ENCODE measurements at regions not wholly inside any gene's neighbourhood (a gene's known extent, or its start where the extent isn't known, plus 50 kb on each side); places are given as distances from the start of the nearest gene placed in this dataset.

DNA sequence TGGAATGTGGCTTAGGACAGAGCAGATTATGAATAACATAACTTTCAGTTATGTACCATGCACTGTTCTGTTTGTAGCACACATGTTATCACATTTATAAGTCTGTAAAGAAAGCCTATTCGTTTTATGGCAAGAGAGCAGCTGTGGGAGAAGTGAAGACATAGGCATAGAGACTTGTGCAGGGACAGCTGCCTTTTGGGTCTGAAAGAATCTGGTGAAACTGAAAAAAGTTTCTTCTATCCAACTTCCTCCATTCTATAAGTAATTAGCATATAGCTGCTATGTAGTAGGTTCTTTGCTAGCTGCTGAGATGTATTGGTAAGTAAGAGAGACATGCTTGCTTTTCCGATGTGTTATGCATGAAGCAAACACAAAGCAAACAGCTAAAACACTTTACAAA lies 1095.4 kb upstream of the CADM2 start (continued):
- TF ChIP-seq, protein P1, sequence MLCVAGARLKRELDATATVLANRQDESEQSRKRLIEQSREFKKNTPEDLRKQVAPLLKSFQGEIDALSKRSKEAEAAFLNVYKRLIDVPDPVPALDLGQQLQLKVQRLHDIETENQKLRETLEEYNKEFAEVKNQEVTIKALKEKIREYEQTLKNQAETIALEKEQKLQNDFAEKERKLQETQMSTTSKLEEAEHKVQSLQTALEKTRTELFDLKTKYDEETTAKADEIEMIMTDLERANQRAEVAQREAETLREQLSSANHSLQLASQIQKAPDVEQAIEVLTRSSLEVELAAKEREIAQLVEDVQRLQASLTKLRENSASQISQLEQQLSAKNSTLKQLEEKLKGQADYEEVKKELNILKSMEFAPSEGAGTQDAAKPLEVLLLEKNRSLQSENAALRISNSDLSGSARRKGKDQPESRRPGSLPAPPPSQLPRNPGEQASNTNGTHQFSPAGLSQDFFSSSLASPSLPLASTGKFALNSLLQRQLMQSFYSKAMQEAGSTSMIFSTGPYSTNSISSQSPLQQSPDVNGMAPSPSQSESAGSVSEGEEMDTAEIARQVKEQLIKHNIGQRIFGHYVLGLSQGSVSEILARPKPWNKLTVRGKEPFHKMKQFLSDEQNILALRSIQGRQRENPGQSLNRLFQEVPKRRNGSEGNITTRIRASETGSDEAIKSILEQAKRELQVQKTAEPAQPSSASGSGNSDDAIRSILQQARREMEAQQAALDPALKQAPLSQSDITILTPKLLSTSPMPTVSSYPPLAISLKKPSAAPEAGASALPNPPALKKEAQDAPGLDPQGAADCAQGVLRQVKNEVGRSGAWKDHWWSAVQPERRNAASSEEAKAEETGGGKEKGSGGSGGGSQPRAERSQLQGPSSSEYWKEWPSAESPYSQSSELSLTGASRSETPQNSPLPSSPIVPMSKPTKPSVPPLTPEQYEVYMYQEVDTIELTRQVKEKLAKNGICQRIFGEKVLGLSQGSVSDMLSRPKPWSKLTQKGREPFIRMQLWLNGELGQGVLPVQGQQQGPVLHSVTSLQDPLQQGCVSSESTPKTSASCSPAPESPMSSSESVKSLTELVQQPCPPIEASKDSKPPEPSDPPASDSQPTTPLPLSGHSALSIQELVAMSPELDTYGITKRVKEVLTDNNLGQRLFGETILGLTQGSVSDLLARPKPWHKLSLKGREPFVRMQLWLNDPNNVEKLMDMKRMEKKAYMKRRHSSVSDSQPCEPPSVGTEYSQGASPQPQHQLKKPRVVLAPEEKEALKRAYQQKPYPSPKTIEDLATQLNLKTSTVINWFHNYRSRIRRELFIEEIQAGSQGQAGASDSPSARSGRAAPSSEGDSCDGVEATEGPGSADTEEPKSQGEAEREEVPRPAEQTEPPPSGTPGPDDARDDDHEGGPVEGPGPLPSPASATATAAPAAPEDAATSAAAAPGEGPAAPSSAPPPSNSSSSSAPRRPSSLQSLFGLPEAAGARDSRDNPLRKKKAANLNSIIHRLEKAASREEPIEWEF (IDR thresholded peaks at IDR 0.05; ENCODE audit: insufficient replicate concordance, low read depth, low read length): no peak
- TF ChIP-seq POLR2A (IDR thresholded peaks at IDR 0.05; ENCODE audit: low read depth, low read length) (no peak), ZSCAN29 (IDR thresholded peaks at IDR 0.05) (no peak)

DNA sequence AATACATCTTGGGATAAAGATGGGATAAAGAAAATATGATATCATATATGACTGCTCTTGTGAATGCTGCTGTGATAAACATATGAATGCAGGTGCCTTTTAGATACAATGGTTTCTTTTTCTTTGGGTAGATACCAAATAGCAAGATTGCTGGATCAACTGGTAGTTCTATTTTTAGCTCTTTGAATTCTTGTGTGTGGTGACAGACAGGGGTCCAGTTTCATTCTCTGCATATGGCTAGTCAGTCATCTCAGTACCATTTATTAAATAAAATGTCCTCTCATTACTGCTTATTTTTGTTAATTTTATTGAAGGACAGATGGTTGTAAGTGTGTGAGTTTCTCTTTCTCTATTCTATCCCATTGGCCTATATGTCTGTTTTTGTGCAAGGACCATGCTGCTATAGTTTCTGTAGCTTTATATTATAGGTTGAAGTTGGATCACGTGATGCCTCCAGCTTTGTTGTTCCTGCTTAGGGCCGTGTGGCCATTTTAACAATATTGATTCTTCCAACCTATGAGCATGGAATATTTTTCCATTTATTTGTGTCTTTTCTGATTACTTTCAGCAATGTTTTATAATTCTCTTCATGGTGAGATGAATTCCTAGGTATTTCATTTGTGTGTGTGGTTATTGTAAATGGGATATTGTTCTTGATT lies 1089.8 kb upstream of the CADM2 start:
- ChIA-PET CTCF (interaction anchor here (1.0 kb wide), 1 partner anchor 42 kb away, joined by 3 read pairs; no protein-coding TSS in a partner anchor), RAD21 (ENCODE audit: unreplicated experiment) (no interaction called here), SMC1A (ENCODE audit: uncharacterized antibody, unreplicated experiment) (no interaction called here), POLR2A (no interaction called here)
- Histone ChIP-seq H4K20me1 (ENCODE audit: control insufficient read depth, insufficient read depth) (no peaks in the 10 kb centered on the region), H3K4me2 (ENCODE audit: control insufficient read depth, insufficient read depth) (no peak overlapping the region), H3K27me3 (replicated peaks in 1 of 2; ENCODE audit: control insufficient read depth in 2 of 2, insufficient read depth in 2 of 2, low read length in 1 of 2) (no peaks in the 10 kb centered on the region), H3K4me3 (no peak overlapping the region), H3K9ac (ENCODE audit: control insufficient read depth, insufficient read depth, low read length) (no peak overlapping the region), H3K27ac (ENCODE audit: control insufficient read depth, insufficient read depth) (no peak overlapping the region), H2AFZ (ENCODE audit: control insufficient read depth, low read depth, low read length) (no peak overlapping the region), H3K36me3 (ENCODE audit: control insufficient read depth in 2 of 2, insufficient read depth in 2 of 2, low read length in 1 of 2) (no peaks in the 10 kb centered on the region), H3K9me3 (replicated peaks; ENCODE audit: control insufficient read depth, insufficient read depth, low read length) (no peaks in the 10 kb centered on the region), H3K79me2 (ENCODE audit: control insufficient read depth, insufficient read depth, low read length) (no peaks in the 10 kb centered on the region), H3K4me1 (ENCODE audit: control insufficient read depth, insufficient read depth, low read length) (no peaks in the 10 kb centered on the region)
- FAIRE-seq: no peak
- no TSS peak for BruUV-seq (replicated peaks)
- ATAC-seq: no peak
- WGBS (ENCODE audit: insufficient coverage, insufficient replicate concordance, low lambda C conversion rate, missing lambda C conversion rate): 3% methylated on average over 2 of the region's 2 CpGs
- in situ Hi-C loops (cut with MboI): no loop called here
- DNase-seq (ENCODE audit: low read depth, low spot score): no peak
- intact Hi-C loops (cut with micrococcal nuclease; ENCODE audit: unreplicated experiment): no loop called here
- TF ChIP-seq SIX5 (IDR thresholded peaks at IDR 0.05; ENCODE audit: low read depth, low read length, severe bottlenecking) (no peak), NBN (IDR thresholded peaks at IDR 0.05) (no peak), ZNF24 (IDR thresholded peaks at IDR 0.05) (no peak), PAX8 (IDR thresholded peaks at IDR 0.05) (no peak), SIN3A (IDR thresholded peaks at IDR 0.05; ENCODE audit: low read depth, low read length) (no peak), RAD21 (IDR thresholded peaks at IDR 0.05; ENCODE audit: insufficient read depth, low read depth, low read length) (no peak), CHD1 (IDR thresholded peaks at IDR 0.05; ENCODE audit: low read depth, low read length) (no peak), BRCA1 (IDR thresholded peaks at IDR 0.05; ENCODE audit: low read depth, low read length) (no peak)
- TF ChIP-seq, protein P2, sequence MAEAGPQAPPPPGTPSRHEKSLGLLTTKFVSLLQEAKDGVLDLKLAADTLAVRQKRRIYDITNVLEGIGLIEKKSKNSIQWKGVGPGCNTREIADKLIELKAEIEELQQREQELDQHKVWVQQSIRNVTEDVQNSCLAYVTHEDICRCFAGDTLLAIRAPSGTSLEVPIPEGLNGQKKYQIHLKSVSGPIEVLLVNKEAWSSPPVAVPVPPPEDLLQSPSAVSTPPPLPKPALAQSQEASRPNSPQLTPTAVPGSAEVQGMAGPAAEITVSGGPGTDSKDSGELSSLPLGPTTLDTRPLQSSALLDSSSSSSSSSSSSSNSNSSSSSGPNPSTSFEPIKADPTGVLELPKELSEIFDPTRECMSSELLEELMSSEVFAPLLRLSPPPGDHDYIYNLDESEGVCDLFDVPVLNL (IDR thresholded peaks at IDR 0.05; ENCODE audit: low read depth, low read length): no peak
- TF ChIP-seq, protein P3, sequence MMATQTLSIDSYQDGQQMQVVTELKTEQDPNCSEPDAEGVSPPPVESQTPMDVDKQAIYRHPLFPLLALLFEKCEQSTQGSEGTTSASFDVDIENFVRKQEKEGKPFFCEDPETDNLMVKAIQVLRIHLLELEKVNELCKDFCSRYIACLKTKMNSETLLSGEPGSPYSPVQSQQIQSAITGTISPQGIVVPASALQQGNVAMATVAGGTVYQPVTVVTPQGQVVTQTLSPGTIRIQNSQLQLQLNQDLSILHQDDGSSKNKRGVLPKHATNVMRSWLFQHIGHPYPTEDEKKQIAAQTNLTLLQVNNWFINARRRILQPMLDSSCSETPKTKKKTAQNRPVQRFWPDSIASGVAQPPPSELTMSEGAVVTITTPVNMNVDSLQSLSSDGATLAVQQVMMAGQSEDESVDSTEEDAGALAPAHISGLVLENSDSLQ (IDR thresholded peaks at IDR 0.05): no peak
- TF ChIP-seq, protein P4, sequence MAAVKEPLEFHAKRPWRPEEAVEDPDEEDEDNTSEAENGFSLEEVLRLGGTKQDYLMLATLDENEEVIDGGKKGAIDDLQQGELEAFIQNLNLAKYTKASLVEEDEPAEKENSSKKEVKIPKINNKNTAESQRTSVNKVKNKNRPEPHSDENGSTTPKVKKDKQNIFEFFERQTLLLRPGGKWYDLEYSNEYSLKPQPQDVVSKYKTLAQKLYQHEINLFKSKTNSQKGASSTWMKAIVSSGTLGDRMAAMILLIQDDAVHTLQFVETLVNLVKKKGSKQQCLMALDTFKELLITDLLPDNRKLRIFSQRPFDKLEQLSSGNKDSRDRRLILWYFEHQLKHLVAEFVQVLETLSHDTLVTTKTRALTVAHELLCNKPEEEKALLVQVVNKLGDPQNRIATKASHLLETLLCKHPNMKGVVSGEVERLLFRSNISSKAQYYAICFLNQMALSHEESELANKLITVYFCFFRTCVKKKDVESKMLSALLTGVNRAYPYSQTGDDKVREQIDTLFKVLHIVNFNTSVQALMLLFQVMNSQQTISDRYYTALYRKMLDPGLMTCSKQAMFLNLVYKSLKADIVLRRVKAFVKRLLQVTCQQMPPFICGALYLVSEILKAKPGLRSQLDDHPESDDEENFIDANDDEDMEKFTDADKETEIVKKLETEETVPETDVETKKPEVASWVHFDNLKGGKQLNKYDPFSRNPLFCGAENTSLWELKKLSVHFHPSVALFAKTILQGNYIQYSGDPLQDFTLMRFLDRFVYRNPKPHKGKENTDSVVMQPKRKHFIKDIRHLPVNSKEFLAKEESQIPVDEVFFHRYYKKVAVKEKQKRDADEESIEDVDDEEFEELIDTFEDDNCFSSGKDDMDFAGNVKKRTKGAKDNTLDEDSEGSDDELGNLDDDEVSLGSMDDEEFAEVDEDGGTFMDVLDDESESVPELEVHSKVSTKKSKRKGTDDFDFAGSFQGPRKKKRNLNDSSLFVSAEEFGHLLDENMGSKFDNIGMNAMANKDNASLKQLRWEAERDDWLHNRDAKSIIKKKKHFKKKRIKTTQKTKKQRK (IDR thresholded peaks at IDR 0.05; ENCODE audit: low read depth, low read length): no peak

Measured in GM12878 (cell line).